ENCODE measurements at regions not wholly inside any gene's neighbourhood (a gene's known extent, or its start where the extent isn't known, plus 50 kb on each side); places are given as distances from the start of the nearest gene placed in this dataset.
"Not testable (repeated sequence)": the region's sequence is repeated elsewhere in the genome, so short reads cannot be mapped to it uniquely, and the experiment has no call there.

GRCh38 chr16:29130131-29130711, 145.4 kb downstream of the LAT start:
- H2AFZ ChIP-seq (ENCODE audit: low read length); H3K4me1 ChIP-seq (ENCODE audit: insufficient read depth, low read length, poor library complexity, severe bottlenecking); H4K20me1 ChIP-seq (ENCODE audit: insufficient read depth, low read length); intact Hi-C loops (cut with micrococcal nuclease; ENCODE audit: unreplicated experiment); POLR2A ChIA-PET; H3K9me2 ChIP-seq (ENCODE audit: insufficient read depth, low read length); H3K79me2 ChIP-seq (ENCODE audit: insufficient read depth, low read depth, low read length); CTCF ChIA-PET (ENCODE audit: unreplicated experiment); H3K4me2 ChIP-seq (ENCODE audit: low read length); DNase-seq (ENCODE audit: low spot score); H3K36me3 ChIP-seq (ENCODE audit: insufficient read depth, low read length); BruUV-seq (replicated peaks); H3K9me3 ChIP-seq (ENCODE audit: low read length); H3K4me3 ChIP-seq (ENCODE audit: low read depth, low read length, poor library complexity, severe bottlenecking); H3K27ac ChIP-seq (ENCODE audit: low read depth, low read length, poor library complexity, severe bottlenecking): not testable (repeated sequence)

DNA sequence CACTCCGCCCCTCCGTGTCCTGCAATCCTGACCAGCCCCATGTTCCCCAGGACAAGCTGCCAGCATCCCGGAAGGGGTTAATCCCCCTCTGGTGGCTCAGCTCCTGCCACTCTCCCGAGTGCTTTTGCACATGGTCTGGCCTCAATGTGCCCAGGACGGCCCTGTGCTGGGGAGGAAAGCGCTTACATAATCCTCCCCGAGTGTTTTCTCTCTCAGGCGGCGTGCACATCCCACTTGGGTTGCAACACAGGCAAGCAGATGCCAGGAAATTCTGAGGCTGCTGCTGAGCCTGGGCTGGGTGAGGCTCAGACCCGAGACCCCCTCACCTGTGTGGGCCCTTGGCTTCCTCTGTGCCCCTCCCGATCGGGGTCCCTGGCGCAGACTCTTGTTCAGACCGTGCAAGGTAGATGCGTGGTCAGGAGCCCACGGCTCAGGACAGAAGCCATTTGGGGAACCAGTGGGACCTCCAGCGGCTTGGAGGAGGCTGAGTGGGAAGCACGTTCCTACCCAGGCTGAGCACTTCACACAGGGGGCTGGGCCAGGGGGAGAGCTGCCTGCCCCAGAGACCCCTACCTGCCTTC, 144.7 kb downstream of the LAT start:
- CTCF ChIA-PET (ENCODE audit: unreplicated experiment); intact Hi-C loops (cut with micrococcal nuclease; ENCODE audit: unreplicated experiment); H3K36me3 ChIP-seq (ENCODE audit: insufficient read depth, low read length); BruUV-seq (replicated peaks); H2AFZ ChIP-seq (ENCODE audit: low read length); H3K27ac ChIP-seq (ENCODE audit: low read depth, low read length, poor library complexity, severe bottlenecking); DNase-seq (ENCODE audit: low spot score); H3K4me1 ChIP-seq (ENCODE audit: insufficient read depth, low read length, poor library complexity, severe bottlenecking); POLR2A ChIA-PET; H3K4me3 ChIP-seq (ENCODE audit: low read depth, low read length, poor library complexity, severe bottlenecking); H3K9me2 ChIP-seq (ENCODE audit: insufficient read depth, low read length); H3K9me3 ChIP-seq (ENCODE audit: low read length); H4K20me1 ChIP-seq (ENCODE audit: insufficient read depth, low read length); H3K79me2 ChIP-seq (ENCODE audit: insufficient read depth, low read depth, low read length); H3K4me2 ChIP-seq (ENCODE audit: low read length): not testable (repeated sequence)

DNA sequence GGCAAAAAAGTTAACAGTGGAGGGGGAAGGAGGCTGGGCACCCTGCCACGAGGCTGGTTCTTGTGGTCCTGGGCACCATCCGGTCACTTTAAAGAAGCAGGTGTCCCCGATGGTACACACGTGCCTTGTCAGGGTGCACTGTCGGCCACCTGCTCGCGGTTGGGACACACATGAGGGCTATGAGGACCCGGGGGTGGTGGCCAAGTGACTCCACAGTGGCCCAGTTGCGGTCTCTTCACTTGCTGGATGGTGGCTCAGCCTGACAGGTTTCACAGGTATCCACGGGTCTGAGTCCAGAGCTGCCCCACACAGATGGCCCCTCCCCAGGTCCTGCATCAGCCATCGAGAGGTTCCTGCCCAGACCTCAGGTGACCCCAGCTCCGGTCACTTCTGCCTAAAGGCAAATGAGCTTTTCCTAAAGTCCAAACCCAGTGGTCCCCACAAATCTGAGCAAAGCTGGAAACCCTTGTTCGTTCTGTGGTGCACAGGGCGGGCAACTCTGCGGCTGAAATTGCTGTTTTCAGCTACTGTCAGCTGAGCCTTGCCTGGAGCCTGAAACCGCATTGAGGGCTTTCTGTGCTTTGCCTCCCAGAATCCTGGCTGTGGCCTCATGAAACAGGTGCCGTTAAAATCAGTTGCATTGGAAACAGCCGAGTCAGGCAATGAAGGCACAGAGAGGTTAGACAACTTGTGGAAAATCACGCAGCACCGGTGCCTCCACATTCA, 144.0 kb downstream of the LAT start:
- H3K9me3 ChIP-seq (ENCODE audit: low read length); H3K4me1 ChIP-seq (ENCODE audit: insufficient read depth, low read length, poor library complexity, severe bottlenecking); H3K4me2 ChIP-seq (ENCODE audit: low read length); H2AFZ ChIP-seq (ENCODE audit: low read length); H3K27ac ChIP-seq (ENCODE audit: low read depth, low read length, poor library complexity, severe bottlenecking); DNase-seq (ENCODE audit: low spot score); CTCF ChIA-PET (ENCODE audit: unreplicated experiment); intact Hi-C loops (cut with micrococcal nuclease; ENCODE audit: unreplicated experiment); POLR2A ChIA-PET; H3K9me2 ChIP-seq (ENCODE audit: insufficient read depth, low read length); BruUV-seq (replicated peaks); H3K4me3 ChIP-seq (ENCODE audit: low read depth, low read length, poor library complexity, severe bottlenecking); H4K20me1 ChIP-seq (ENCODE audit: insufficient read depth, low read length); H3K79me2 ChIP-seq (ENCODE audit: insufficient read depth, low read depth, low read length); H3K36me3 ChIP-seq (ENCODE audit: insufficient read depth, low read length): not testable (repeated sequence)

DNA sequence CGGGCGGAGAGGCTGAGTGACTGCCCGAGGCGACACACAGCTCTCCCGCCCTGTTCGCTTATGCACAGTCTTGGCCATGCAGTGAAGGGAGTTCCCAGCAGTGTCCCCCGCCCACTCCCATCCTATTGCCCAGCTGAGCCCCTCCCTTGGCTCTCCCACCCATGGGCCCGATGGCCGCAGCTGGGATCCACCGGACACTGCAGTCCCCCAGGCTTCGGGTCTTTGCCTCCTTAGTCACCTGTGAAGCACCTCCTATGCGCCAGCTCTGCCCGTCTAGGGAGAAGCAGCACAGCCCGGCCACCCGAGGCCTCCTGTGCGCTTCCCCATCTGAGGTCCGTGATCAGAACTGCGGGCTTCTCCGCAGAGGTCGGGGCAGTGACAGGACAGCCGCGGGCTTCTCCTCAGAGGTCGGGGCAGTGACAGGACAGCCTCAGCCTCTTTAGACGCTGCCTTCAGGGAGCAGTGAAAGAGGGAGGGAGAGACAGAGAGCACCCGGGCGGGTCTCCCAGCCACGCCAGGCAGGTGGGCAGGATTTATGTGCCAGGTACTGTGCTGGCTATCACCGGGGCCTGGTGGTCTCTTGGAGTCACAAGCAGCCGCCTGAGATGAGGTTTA, 143.1 kb downstream of the LAT start:
- intact Hi-C loops (cut with micrococcal nuclease; ENCODE audit: unreplicated experiment); DNase-seq (ENCODE audit: low spot score); H3K36me3 ChIP-seq (ENCODE audit: insufficient read depth, low read length); H3K9me2 ChIP-seq (ENCODE audit: insufficient read depth, low read length); H3K9me3 ChIP-seq (ENCODE audit: low read length); H2AFZ ChIP-seq (ENCODE audit: low read length); H3K79me2 ChIP-seq (ENCODE audit: insufficient read depth, low read depth, low read length); H3K4me2 ChIP-seq (ENCODE audit: low read length); CTCF ChIA-PET (ENCODE audit: unreplicated experiment); BruUV-seq (replicated peaks); H3K4me1 ChIP-seq (ENCODE audit: insufficient read depth, low read length, poor library complexity, severe bottlenecking); H4K20me1 ChIP-seq (ENCODE audit: insufficient read depth, low read length); H3K27ac ChIP-seq (ENCODE audit: low read depth, low read length, poor library complexity, severe bottlenecking); POLR2A ChIA-PET; H3K4me3 ChIP-seq (ENCODE audit: low read depth, low read length, poor library complexity, severe bottlenecking): not testable (repeated sequence)
